Esophagus muscularis mucosa (tissue), 3 donors: ENCODE measurements at regions not wholly inside any gene's neighbourhood (a gene's known extent, or its start where the extent isn't known, plus 50 kb on each side); places are given as distances from the start of the nearest gene placed in this dataset.

Experiments
- POLR2A ChIP-seq: fragments of 450-650 bp; IDR thresholded peaks from one replicate; pipeline ENCODE4 v1.6.1; 2017; ENCODE audit warnings: antibody characterized with exemption, moderate library complexity, mild to moderate bottlenecking, low read depth
- POLR2AphosphoS5 ChIP-seq, 2 donors: sonication (generic); formaldehyde crosslinking; IDR thresholded peaks; one replicate each; pipeline ENCODE4 v1.6.1; 2017; ENCODE audit warnings: antibody characterized with exemption in 2 of 2
- TF ChIP-seq, protein P1 (sequence below), 3 experiments: fragments of 200-600 bp in 2 of 3; fragments of 450-650 bp in 1 of 3; sonication (generic) in 2 of 3; IDR thresholded peaks; one replicate each; pipeline ENCODE4 v1.5.1; 2017 to 2019; ENCODE audit warnings: antibody characterized with exemption in 3 of 3, mild to moderate bottlenecking in 2 of 3, moderate library complexity in 1 of 3

DNA sequence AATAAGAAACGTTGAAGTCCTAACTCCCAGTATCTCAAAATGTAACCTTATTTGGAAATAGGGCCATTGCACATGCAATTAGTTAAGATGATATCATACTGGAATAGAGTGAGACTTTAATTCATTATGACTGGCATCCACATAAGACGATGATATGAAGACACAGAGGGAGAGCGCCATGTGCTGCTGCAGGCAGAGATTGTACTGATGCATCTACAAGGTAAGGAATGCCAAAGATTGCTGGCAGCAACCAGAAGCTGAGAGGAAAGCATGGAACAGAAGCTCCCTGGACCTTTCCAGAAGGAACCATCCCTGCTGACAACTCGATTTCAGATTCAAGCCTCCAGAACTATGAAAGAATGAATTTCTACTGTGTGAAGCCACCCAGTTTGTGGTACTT lies 697.0 kb upstream of the INTU start:
- TF ChIP-seq POLR2A (no peak), POLR2AphosphoS5 (IDR thresholded peaks at IDR 0.05) (no peak)
- TF ChIP-seq, protein P1, sequence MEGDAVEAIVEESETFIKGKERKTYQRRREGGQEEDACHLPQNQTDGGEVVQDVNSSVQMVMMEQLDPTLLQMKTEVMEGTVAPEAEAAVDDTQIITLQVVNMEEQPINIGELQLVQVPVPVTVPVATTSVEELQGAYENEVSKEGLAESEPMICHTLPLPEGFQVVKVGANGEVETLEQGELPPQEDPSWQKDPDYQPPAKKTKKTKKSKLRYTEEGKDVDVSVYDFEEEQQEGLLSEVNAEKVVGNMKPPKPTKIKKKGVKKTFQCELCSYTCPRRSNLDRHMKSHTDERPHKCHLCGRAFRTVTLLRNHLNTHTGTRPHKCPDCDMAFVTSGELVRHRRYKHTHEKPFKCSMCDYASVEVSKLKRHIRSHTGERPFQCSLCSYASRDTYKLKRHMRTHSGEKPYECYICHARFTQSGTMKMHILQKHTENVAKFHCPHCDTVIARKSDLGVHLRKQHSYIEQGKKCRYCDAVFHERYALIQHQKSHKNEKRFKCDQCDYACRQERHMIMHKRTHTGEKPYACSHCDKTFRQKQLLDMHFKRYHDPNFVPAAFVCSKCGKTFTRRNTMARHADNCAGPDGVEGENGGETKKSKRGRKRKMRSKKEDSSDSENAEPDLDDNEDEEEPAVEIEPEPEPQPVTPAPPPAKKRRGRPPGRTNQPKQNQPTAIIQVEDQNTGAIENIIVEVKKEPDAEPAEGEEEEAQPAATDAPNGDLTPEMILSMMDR (IDR thresholded peaks at IDR 0.05) = no peak
